ENCODE measurements at regions not wholly inside any gene's neighbourhood (a gene's known extent, or its start where the extent isn't known, plus 50 kb on each side); places are given as distances from the start of the nearest gene placed in this dataset.

DNA sequence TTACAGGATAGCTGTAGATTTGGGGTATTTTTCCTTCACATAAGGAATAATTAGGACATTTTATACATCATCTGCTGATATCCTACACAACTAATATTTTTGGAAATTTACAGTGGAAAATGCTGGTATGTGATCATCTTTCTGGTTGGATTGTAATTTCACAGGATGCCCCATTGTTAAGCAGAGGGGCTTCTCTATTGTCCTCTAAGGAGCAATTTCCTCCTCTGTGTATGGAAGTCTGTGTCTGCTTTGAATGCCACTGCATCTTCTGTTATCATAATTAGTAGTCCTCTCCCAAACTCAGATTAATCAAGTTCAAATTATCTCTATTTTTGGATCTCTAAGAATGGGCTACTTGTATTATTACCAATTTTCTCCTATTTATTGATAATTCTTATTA, 988.1 kb upstream of the B3GALT2 start:
- TF ChIP-seq, protein P1, sequence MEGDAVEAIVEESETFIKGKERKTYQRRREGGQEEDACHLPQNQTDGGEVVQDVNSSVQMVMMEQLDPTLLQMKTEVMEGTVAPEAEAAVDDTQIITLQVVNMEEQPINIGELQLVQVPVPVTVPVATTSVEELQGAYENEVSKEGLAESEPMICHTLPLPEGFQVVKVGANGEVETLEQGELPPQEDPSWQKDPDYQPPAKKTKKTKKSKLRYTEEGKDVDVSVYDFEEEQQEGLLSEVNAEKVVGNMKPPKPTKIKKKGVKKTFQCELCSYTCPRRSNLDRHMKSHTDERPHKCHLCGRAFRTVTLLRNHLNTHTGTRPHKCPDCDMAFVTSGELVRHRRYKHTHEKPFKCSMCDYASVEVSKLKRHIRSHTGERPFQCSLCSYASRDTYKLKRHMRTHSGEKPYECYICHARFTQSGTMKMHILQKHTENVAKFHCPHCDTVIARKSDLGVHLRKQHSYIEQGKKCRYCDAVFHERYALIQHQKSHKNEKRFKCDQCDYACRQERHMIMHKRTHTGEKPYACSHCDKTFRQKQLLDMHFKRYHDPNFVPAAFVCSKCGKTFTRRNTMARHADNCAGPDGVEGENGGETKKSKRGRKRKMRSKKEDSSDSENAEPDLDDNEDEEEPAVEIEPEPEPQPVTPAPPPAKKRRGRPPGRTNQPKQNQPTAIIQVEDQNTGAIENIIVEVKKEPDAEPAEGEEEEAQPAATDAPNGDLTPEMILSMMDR (IDR thresholded peaks at IDR 0.05) = no peak
- no peak for TF ChIP-seq ZFX (IDR thresholded peaks at IDR 0.05; ENCODE audit: borderline replicate concordance)

Measured in 22Rv1 (cell line).